K562 (cell line): ENCODE measurements at regions not wholly inside any gene's neighbourhood (a gene's known extent, or its start where the extent isn't known, plus 50 kb on each side); places are given as distances from the start of the nearest gene placed in this dataset.

Experiments
- ATAC-seq: fragments of 200-7000 bp; cut with Tn5 transposase; 3 replicates; pipeline ENCODE4 v1.9.1; 2020; ENCODE audit warnings: moderate library complexity
- BruUV-seq: library from RNA; stranded (reverse); fragments of 400-500 nt; replicated peaks from 2 replicates; lab custom pipeline; 2021; lab: Mats Ljungman, UMichigan
- CTCF ChIA-PET: fragments of 300-600 bp; formaldehyde crosslinking; extraction: SDS; loops from one replicate; lab custom pipeline; 2021; ENCODE audit warnings: low intra/inter-chr PET ratio; lab: Yijun Ruan, JAX
- POLR2A ChIA-PET: fragments of 300-600, 350-650 bp; sonication (Branson Sonifier 250); formaldehyde crosslinking; extraction: SDS; loops from one replicate; lab custom pipeline; 2021; ENCODE audit warnings: antibody characterized with exemption, inconsistent platforms; lab: Yijun Ruan, JAX
- DNase-seq, 4 experiments: peaks; one replicate each; pipeline versions ENCODE4 v3.0.0 to v3.0.0-alpha.2; 2011 to 2018; ENCODE audit warnings: low spot score in 3 of 4, mixed read lengths in 3 of 4; ENCODE audit errors: extremely low read depth in 1 of 4
- FAIRE-seq: peaks from 2 replicates; lab custom pipeline; 2011; peaks lifted over from hg19 to GRCh38; lab: Jason Lieb, UNC
- H2AFZ ChIP-seq: 2 replicates; pipeline ENCODE4 v1.6.0; 2011; ENCODE audit warnings: low read depth, low read length, control low read depth, inconsistent platforms
- H3K27ac ChIP-seq: fragments of 200-600 bp; 3 replicates; pipeline ENCODE4 v1.8.0; 2011; ENCODE audit warnings: low read depth, mild to moderate bottlenecking, control low read depth, inconsistent platforms, low read length, moderate library complexity, mixed read lengths; ENCODE audit errors: extremely low read depth
- H3K27me3 ChIP-seq, 2 experiments: fragments of 300-600 bp in 1 of 2; 2 replicates in 1 of 2; 3 replicates in 1 of 2; pipeline versions ENCODE4 v1.6.0 to v1.8.0; 2011; ENCODE audit warnings: inconsistent platforms in 2 of 2, low read length in 2 of 2, mild to moderate bottlenecking in 1 of 2, mixed read lengths in 1 of 2, moderate library complexity in 1 of 2; ENCODE audit not compliant: control insufficient read depth in 2 of 2, insufficient read depth in 2 of 2
- H3K36me3 ChIP-seq: fragments of 300-600 bp; 3 replicates; pipeline ENCODE4 v1.8.0; 2011; ENCODE audit warnings: mild to moderate bottlenecking, low read length, inconsistent platforms; ENCODE audit not compliant: control insufficient read depth, insufficient read depth
- H3K4me1 ChIP-seq, 2 experiments: fragments of 200-600 bp in 1 of 2; replicated peaks in 1 of 2; 2 replicates in 1 of 2; 3 replicates in 1 of 2; pipeline versions ENCODE4 v1.5.1 to v1.8.0; 2011; ENCODE audit warnings: inconsistent platforms in 2 of 2, low read length in 2 of 2, mild to moderate bottlenecking in 1 of 2, mixed read lengths in 1 of 2, moderate library complexity in 1 of 2; ENCODE audit not compliant: control insufficient read depth in 2 of 2, insufficient read depth in 2 of 2
- H3K4me2 ChIP-seq: 2 replicates; pipeline ENCODE4 v1.6.1; 2011; ENCODE audit warnings: low read length, control low read depth, inconsistent platforms, mixed read lengths; ENCODE audit not compliant: insufficient read depth
- H3K4me3 ChIP-seq: fragments of 200-600 bp; sonication (generic), shearing (Covaris generic); 2 replicates; pipeline ENCODE4 v1.5.1; 2016; ENCODE audit warnings: control low read depth, inconsistent platforms
- H3K79me2 ChIP-seq: fragments of 200-600 bp; 3 replicates; pipeline ENCODE4 v1.8.0; 2011; ENCODE audit warnings: low read length, inconsistent platforms; ENCODE audit not compliant: control insufficient read depth, insufficient read depth
- H3K9ac ChIP-seq, 2 experiments: 2 replicates each; pipeline versions ENCODE4 v1.6.0 to v1.6.1; 2011; ENCODE audit warnings: low read depth in 2 of 2, low read length in 2 of 2, control low read depth in 1 of 2, inconsistent platforms in 1 of 2, mild to moderate bottlenecking in 1 of 2, mixed read lengths in 1 of 2; ENCODE audit not compliant: insufficient read depth in 1 of 2
- H3K9me1 ChIP-seq: one replicate; pipeline ENCODE4 v1.6.0; 2011; ENCODE audit warnings: inconsistent platforms, mild to moderate bottlenecking, low read length, moderate library complexity; ENCODE audit not compliant: control insufficient read depth, insufficient read depth
- H3K9me3 ChIP-seq: replicated peaks from 2 replicates; pipeline ENCODE4 v1.5.1; 2011; ENCODE audit warnings: low read depth, low read length, inconsistent platforms; ENCODE audit not compliant: control insufficient read depth, insufficient read depth
- H4K20me1 ChIP-seq: replicated peaks from 2 replicates; pipeline ENCODE4 v1.6.1; 2011; ENCODE audit warnings: low read length, inconsistent platforms, mixed read lengths; ENCODE audit not compliant: control insufficient read depth, insufficient read depth
- ATF7 ChIP-seq: fragments of 450-650 bp; IDR thresholded peaks from 2 replicates; pipeline ENCODE4 v1.7.1; 2014; ENCODE audit warnings: mild to moderate bottlenecking, moderate library complexity
- CHAMP1 ChIP-seq: fragments of 450-650 bp; IDR thresholded peaks from 2 replicates; pipeline ENCODE4 v1.6.1; 2016; ENCODE audit warnings: mild to moderate bottlenecking
- CREB3 ChIP-seq: fragments of 450-650 bp; conservative IDR thresholded peaks from 2 replicates; pipeline ENCODE4 v1.6.1; 2016; ENCODE audit warnings: missing genetic modification characterization, low read depth, mild to moderate bottlenecking, missing compliant biosample characterization, moderate library complexity
- DPF2 ChIP-seq: fragments of 450-650 bp; IDR thresholded peaks from 2 replicates; pipeline ENCODE4 v1.6.1; 2016
- IFI16 ChIP-seq: fragments of 250-450 bp; sonication (Bioruptor Pico); IDR thresholded peaks from 2 replicates; pipeline ENCODE4 v2.1.2; 2022; ENCODE audit warnings: mild to moderate bottlenecking, inconsistent platforms
- STAT6 ChIP-seq: sonication (generic); formaldehyde crosslinking; IDR thresholded peaks from 2 replicates; pipeline ENCODE4 v1.8.1; 2023; ENCODE audit warnings: mild to moderate bottlenecking, missing genetic modification reagents
- TAF15 ChIP-seq: fragments of 200-400 bp; formaldehyde crosslinking; IDR thresholded peaks from 2 replicates; pipeline ENCODE4 v1.6.1; 2017; ENCODE audit warnings: mild to moderate bottlenecking, low read depth, low read length, moderate library complexity
- ZBTB34 ChIP-seq: fragments of 250-450 bp; sonication (Bioruptor Pico); IDR thresholded peaks from 2 replicates; pipeline ENCODE4 v1.8.0; 2021; ENCODE audit warnings: mild to moderate bottlenecking, moderate library complexity
- ZNF23 ChIP-seq: fragments of 250-450 bp; sonication (Bioruptor Pico); IDR thresholded peaks from 2 replicates; pipeline ENCODE4 v1.4.0; 2020; ENCODE audit warnings: mild to moderate bottlenecking
- WGBS: fragments of 100-300 bp; shearing (Covaris generic); methylation state at CpG from one replicate; pipeline ENCODE4 v1.1.6; 2016; ENCODE audit warnings: low coverage, mixed read lengths; ENCODE audit not compliant: insufficient coverage; ENCODE audit errors: missing lambda C conversion rate; 5-methylcytosine and 5-hydroxymethylcytosine counted together
- in situ Hi-C: fragments of 300-500 bp; cut with MboI; formaldehyde crosslinking; loops from 4 replicates; pipeline ENCODE4 v1.15.0; 2018; ENCODE audit warnings: inconsistent platforms, mixed read lengths
- intact Hi-C: fragments of 100-400 bp; cut with micrococcal nuclease; formaldehyde crosslinking; loops from 2 replicates; pipeline ENCODE4 v1.14.2; 2022

- no peaks in the 10 kb centered on the region for H3K27me3 ChIP-seq
- POLR2A ChIA-PET, result no interaction called here
- DNase-seq (no peak), FAIRE-seq (peak; percentile 66), ATAC-seq (no peak)
- intact Hi-C loops, result no loop called here
- no TSS peak for BruUV-seq
- H4K20me1 ChIP-seq, result no peaks in the 10 kb centered on the region
- H3K4me3 ChIP-seq, result no peak overlapping the region
- H3K4me1 ChIP-seq, result no peaks in the 10 kb centered on the region
- no peak overlapping the region for H2AFZ ChIP-seq
- no peak overlapping the region for H3K4me2 ChIP-seq
- H3K79me2 ChIP-seq, result no peaks in the 10 kb centered on the region
- TF ChIP-seq IFI16 (CRISPR knock-in tag) (no peak), DPF2 (no peak), CREB3 (tag) (no peak), ZNF23 (CRISPR knock-in tag) (no peak), TAF15 (no peak), STAT6 (CRISPR knock-in tag) (no peak), ATF7 (no peak), ZBTB34 (CRISPR knock-in tag) (no peak), CHAMP1 (no peak)
- in situ Hi-C loops, result no loop called here
- no peaks in the 10 kb centered on the region for H3K9me1 ChIP-seq
- H3K9me3 ChIP-seq, result no peaks in the 10 kb centered on the region
- WGBS, result under 1% methylated on average over 4 of the region's 4 CpGs
- CTCF ChIA-PET, result interaction anchor here (0.6 kb wide), 1 partner anchor 92 kb away, joined by 3 read pairs; no protein-coding TSS in a partner anchor
- no peak overlapping the region for H3K27ac ChIP-seq
- H3K36me3 ChIP-seq, result no peaks in the 10 kb centered on the region
- H3K9ac ChIP-seq, result no peak overlapping the region
These were observed 67.2 kb upstream of the DEFB112 start for GRCh38 chr6:50116797-50117542.
